ENCODE measurements at regions not wholly inside any gene's neighbourhood (a gene's known extent, or its start where the extent isn't known, plus 50 kb on each side); places are given as distances from the start of the nearest gene placed in this dataset.

GRCh38 chr1:182217071-182217470 lies 155.6 kb upstream of the ZNF648 start:
- CTCF ChIA-PET = interaction anchor here (1.2 to 1.5 kb wide), 2 partner anchors 12 to 27 kb away, joined by 3 to 4 read pairs; no protein-coding TSS in a partner anchor
- DNase-seq (ENCODE audit: extremely low spot score) = no peak
- TF ChIP-seq CTCF (IDR thresholded peaks at IDR 0.05; ENCODE audit: control extremely low read depth, extremely low read depth, low read depth, missing control alignments) = no peak
- POLR2A ChIA-PET = no interaction called here

DNA sequence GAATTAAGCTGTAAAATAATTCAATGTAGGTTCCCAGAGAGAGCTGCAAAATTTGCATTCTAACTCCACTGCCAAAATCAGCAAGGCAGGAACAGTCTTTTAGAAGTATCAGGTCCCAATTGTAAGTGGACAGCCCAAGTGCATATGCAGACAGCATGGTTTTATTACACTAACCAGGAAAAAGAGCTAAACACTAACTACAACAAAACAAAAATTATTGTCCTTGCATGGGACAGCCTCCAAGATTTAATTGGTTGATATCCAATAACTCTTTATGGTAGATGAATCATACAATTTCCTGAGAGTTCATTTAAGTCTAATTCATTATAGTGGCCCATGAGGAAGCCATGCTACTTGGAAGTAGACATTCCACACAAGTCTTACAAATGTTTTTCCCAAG lies 154.3 kb upstream of the ZNF648 start:
- no peak for TF ChIP-seq CTCF (IDR thresholded peaks at IDR 0.05; ENCODE audit: control extremely low read depth, extremely low read depth, low read depth, missing control alignments)
- ChIA-PET POLR2A (no interaction called here), CTCF (interaction anchor here (1.0 to 1.5 kb wide), 3 partner anchors 11 to 73 kb away, joined by 3 read pairs; no protein-coding TSS in a partner anchor)
- DNase-seq (ENCODE audit: extremely low spot score) = no peak

GRCh38 chr1:182213163-182213562 lies 151.7 kb upstream of the ZNF648 start:
- ChIA-PET POLR2A (no interaction called here), CTCF (interaction anchor here (0.6 kb wide), 1 partner anchor 15 kb away, joined by 3 read pairs; no protein-coding TSS in a partner anchor)
- DNase-seq (ENCODE audit: extremely low spot score) = no peak
- no peak for TF ChIP-seq CTCF (IDR thresholded peaks at IDR 0.05; ENCODE audit: control extremely low read depth, extremely low read depth, low read depth, missing control alignments)

GRCh38 chr1:182211386-182211785 lies 149.9 kb upstream of the ZNF648 start:
- DNase-seq (ENCODE audit: extremely low spot score) = no peak
- ChIA-PET POLR2A (no interaction called here), CTCF (no interaction called here)
- TF ChIP-seq CTCF (IDR thresholded peaks at IDR 0.05; ENCODE audit: control extremely low read depth, extremely low read depth, low read depth, missing control alignments) = no peak

DNA sequence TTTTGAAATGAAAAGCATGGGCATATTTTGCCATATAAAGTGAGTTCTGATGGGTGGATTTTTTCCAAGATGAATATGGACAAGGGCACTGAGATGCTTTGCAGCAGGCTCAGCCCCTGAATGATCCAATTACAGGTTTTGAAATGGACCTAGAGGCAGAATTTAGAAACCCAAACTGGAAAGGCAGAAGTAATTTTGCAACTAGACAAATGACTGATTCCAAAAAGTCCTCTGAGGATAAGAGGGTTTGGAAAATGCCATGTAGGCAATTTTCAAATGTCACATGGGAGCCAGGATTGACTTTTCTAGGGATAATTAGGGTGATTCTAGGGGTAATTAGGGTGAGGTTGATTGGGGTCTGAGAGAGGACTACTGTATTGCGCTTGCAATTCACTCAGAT lies 148.9 kb upstream of the ZNF648 start:
- no peak for TF ChIP-seq CTCF (IDR thresholded peaks at IDR 0.05; ENCODE audit: control extremely low read depth, extremely low read depth, low read depth, missing control alignments)
- ChIA-PET CTCF (interaction anchor here (1.2 kb wide), 1 partner anchor 14 kb away, joined by 3 read pairs; no protein-coding TSS in a partner anchor), POLR2A (no interaction called here)
- no peak for DNase-seq (ENCODE audit: extremely low spot score)

DNA sequence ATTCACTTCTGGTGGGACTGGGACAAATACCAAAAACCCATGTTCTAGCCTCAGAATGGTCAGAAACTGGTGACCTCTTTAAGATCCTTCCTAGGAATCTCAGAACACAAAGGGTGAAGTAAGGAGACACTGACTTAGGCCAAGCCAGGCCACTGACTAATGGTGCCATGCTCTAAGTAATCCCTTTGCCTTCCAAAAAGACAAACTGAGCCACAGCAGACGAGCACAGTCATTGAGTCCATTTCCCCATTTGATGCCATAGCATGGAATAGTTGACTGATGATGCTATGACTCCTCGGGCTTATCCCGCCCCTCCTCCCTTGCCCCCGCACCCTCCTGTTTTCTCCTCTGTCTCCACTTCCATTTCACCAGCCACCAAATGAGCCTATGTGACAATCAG lies 145.8 kb upstream of the ZNF648 start:
- TF ChIP-seq CTCF (IDR thresholded peaks at IDR 0.05; ENCODE audit: control extremely low read depth, extremely low read depth, low read depth, missing control alignments) = no peak
- POLR2A ChIA-PET = no interaction called here
- no peak for DNase-seq (ENCODE audit: extremely low spot score)
- CTCF ChIA-PET = no interaction called here

All from GM10248 (cell line).